ENCODE measurements at regions not wholly inside any gene's neighbourhood (a gene's known extent, or its start where the extent isn't known, plus 50 kb on each side); places are given as distances from the start of the nearest gene placed in this dataset.
A peak's percentile ranks its signal among the peaks of the same experiment; 100 is the strongest.

DNA sequence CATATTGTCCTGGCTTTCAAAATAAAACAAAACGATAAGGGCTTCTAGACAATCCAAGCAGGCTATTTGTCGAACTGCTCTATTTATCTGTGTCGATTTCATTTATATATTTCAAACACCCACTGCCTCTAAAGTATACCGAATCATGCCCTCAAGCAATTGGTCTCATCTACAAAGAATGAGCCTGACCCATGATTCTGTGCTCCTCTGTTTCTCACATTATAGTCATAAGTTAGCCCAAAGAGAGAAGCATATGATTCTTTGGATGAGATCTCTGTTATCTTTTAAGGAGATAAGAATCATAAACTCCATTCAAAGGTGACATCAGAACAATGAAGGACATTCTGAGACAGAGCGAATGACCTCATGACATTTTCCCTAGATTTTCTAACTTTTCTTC is 191.1 kb downstream of the MAP2K6 start:
- Histone ChIP-seq H3K4me1 (peaks cover 0 to 30% (median 12%) of the 10 kb centered on the region in 6 donors), H3K4me3 (no peak overlapping the region), H3K27me3 (replicated peaks in 1 of 7) (no peaks in the 10 kb centered on the region), H3K9me3 (no peaks in the 10 kb centered on the region), H3K27ac (no peak overlapping the region), H3K36me3 (no peaks in the 10 kb centered on the region)
- 91 to 98% (median 94%) methylated on average over 5 of the region's 5 CpGs for WGBS, 5 donors
- no peak for TF ChIP-seq POLR2A (IDR thresholded peaks at IDR 0.05)
- TF ChIP-seq, protein P1, sequence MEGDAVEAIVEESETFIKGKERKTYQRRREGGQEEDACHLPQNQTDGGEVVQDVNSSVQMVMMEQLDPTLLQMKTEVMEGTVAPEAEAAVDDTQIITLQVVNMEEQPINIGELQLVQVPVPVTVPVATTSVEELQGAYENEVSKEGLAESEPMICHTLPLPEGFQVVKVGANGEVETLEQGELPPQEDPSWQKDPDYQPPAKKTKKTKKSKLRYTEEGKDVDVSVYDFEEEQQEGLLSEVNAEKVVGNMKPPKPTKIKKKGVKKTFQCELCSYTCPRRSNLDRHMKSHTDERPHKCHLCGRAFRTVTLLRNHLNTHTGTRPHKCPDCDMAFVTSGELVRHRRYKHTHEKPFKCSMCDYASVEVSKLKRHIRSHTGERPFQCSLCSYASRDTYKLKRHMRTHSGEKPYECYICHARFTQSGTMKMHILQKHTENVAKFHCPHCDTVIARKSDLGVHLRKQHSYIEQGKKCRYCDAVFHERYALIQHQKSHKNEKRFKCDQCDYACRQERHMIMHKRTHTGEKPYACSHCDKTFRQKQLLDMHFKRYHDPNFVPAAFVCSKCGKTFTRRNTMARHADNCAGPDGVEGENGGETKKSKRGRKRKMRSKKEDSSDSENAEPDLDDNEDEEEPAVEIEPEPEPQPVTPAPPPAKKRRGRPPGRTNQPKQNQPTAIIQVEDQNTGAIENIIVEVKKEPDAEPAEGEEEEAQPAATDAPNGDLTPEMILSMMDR (IDR thresholded peaks at IDR 0.05 in 8 of 11, conservative IDR thresholded peaks at IDR 0.05 in 3 of 11), result no peak
- TF ChIP-seq POLR2AphosphoS5 (IDR thresholded peaks at IDR 0.05), result no peak
- intact Hi-C loops (cut with DNase I; ENCODE audit: low total_unique reads), result loop anchor here (10.0 kb wide), 1 partner anchor 539 kb away; no protein-coding TSS in a partner anchor
- no peak for DNase-seq

DNA sequence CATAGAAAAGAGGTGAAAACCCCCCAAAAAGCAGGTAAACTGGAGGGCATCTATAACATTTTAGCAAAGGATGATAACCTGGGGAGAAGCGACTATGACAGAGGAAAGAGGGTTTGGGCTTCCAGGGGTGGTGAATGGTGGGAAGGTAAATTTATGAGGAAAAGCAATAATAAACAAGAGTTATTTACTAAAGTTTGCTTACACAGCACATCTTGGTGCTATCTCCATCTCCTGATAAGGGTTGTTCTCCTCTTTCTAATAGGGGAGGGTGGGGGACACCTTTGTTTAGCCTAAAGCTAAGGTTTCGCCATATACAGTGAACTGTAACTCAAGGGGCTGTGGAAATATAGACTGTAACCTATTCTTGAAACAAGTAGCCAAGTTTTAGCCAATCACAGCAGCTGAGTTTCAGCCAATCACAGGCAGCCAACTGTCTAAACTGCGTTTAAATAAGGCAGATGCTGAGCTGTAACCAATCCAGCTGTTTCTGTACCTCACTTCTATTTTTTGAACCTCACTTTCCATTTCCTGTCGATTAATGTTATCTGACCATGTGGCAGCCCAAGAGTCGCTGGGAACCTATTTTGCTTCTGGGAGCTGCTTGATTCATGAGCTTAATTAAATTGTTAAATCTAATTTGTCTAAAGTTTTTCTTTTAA is 191.8 kb downstream of the MAP2K6 start:
- intact Hi-C loops (cut with DNase I; ENCODE audit: low total_unique reads), result loop anchor here (10.0 kb wide), 1 partner anchor 539 kb away; no protein-coding TSS in a partner anchor
- Histone ChIP-seq H3K36me3 (no peaks in the 10 kb centered on the region), H3K9me3 (no peaks in the 10 kb centered on the region), H3K4me3 (no peak overlapping the region), H3K27me3 (replicated peaks in 1 of 7) (no peaks in the 10 kb centered on the region), H3K27ac (no peak overlapping the region), H3K4me1 (peaks cover 0 to 30% (median 12%) of the 10 kb centered on the region in 6 donors)
- DNase-seq, result no peak
- TF ChIP-seq, protein P1 (IDR thresholded peaks at IDR 0.05 in 8 of 11, conservative IDR thresholded peaks at IDR 0.05 in 3 of 11), result no peak
- no peak for TF ChIP-seq POLR2A (IDR thresholded peaks at IDR 0.05)
- TF ChIP-seq POLR2AphosphoS5 (IDR thresholded peaks at IDR 0.05), result no peak
- WGBS, 5 donors, result 66 to 85% (median 70%) methylated on average over 5 of the region's 5 CpGs

DNA sequence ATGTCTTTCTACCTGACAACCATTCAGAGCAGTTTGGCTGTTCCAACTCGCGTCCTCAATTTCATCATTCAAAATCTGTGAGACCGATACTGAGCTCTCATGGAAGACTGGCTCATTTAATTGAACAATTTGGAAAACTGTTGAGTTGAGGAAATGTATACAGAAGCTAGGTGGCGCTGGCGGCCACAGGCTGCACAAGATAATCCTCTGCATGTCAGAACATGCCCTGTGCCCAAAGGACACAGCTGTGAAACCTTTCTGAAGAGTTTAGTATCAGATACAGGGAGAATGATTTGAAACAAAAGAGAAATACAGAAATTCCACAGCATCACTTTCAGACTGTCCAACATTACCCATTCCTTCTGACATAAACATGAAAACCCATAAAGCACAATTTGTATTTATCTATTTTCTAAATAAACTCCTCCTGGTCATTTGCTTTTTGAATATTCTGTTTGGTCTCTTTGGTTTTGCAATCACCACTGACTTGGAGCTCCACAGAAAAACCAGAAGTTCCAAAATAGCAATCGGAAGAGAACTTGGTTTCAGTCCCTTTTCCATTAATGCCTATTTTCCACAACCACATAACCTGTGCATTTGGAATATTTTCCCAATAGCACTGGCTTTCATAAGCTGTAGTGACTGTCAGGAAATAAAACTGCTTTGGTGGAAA is 192.8 kb downstream of the MAP2K6 start:
- Histone ChIP-seq H3K4me1 (peaks cover 0 to 28% (median 12%) of the 10 kb centered on the region in 6 donors), H3K36me3 (no peaks in the 10 kb centered on the region), H3K27me3 (replicated peaks in 1 of 7) (no peaks in the 10 kb centered on the region), H3K4me3 (no peak overlapping the region), H3K9me3 (no peaks in the 10 kb centered on the region), H3K27ac (peak overlapping the region in 3 of 8 donors; percentile 16 to 21 (median 20))
- DNase-seq, result peak; percentile 79
- intact Hi-C loops (cut with DNase I; ENCODE audit: low total_unique reads), result loop anchor here (10.0 kb wide), 1 partner anchor 538 kb away; no protein-coding TSS in a partner anchor
- TF ChIP-seq POLR2A (IDR thresholded peaks at IDR 0.05), result no peak
- TF ChIP-seq POLR2AphosphoS5 (IDR thresholded peaks at IDR 0.05), result no peak
- TF ChIP-seq, protein P1 (IDR thresholded peaks at IDR 0.05 in 8 of 11, conservative IDR thresholded peaks at IDR 0.05 in 3 of 11), result peak in 10 of 11 experiments; percentile 44 to 75 (median 62)
- WGBS, 5 donors, result 19 to 32% (median 20%) methylated on average over 6 of the region's 6 CpGs

DNA sequence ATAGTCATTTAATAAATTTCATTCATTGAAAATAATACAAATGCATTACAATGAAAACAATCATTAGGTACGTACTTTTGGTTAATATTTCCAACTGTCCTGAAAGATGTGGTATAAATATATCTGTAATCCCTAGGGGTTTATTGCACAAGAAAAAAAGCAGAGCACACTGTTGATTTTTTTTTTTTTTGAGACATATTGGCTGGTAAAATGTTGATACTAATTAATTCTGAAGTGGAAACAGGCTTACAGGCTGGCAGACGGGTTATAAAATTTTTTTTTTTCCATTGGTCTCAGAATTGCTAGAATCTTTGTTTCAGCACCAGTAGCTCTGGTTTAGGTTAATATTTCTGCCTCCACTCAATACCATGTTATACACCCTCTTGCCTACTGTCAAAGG is 193.6 kb downstream of the MAP2K6 start:
- Histone ChIP-seq H3K4me1 (peaks cover 0 to 22% (median 11%) of the 10 kb centered on the region in 6 donors), H3K36me3 (no peaks in the 10 kb centered on the region), H3K9me3 (no peaks in the 10 kb centered on the region), H3K27ac (no peak overlapping the region), H3K4me3 (no peak overlapping the region), H3K27me3 (replicated peaks in 1 of 7) (no peaks in the 10 kb centered on the region)
- no peak for DNase-seq
- 61 to 80% (median 78%) methylated on average over 2 of the region's 2 CpGs for WGBS, 5 donors
- intact Hi-C loops (cut with DNase I; ENCODE audit: low total_unique reads), result loop anchor here (10.0 kb wide), 1 partner anchor 537 kb away; no protein-coding TSS in a partner anchor
- TF ChIP-seq POLR2A (IDR thresholded peaks at IDR 0.05), result no peak
- no peak for TF ChIP-seq POLR2AphosphoS5 (IDR thresholded peaks at IDR 0.05)
- TF ChIP-seq, protein P1 (IDR thresholded peaks at IDR 0.05 in 8 of 11, conservative IDR thresholded peaks at IDR 0.05 in 3 of 11), result no peak
